ENCODE measurements at regions not wholly inside any gene's neighbourhood (a gene's known extent, or its start where the extent isn't known, plus 50 kb on each side); places are given as distances from the start of the nearest gene placed in this dataset.
A peak's percentile ranks its signal among the peaks of the same experiment; 100 is the strongest.

GRCh38 chr9:744046-744712 is 97.3 kb upstream of the DMRT1 start:
- no peak for TF ChIP-seq CTCF (IDR thresholded peaks at IDR 0.05)
- Histone ChIP-seq H3K27ac (peak overlapping the region; percentile 48 to 70), H3K4me3 (no peak overlapping the region)
- no peak for DNase-seq (ENCODE audit: low spot score)

- Histone ChIP-seq H3K27ac (peak overlapping the region; percentile 48 to 70), H3K4me3 (no peak overlapping the region)
- DNase-seq (ENCODE audit: low spot score), result no peak
These were observed 96.6 kb upstream of the DMRT1 start for GRCh38 chr9:744790-745484.

GRCh38 chr9:745761-746380 is 95.6 kb upstream of the DMRT1 start:
- DNase-seq (ENCODE audit: low spot score), result no peak
- Histone ChIP-seq H3K27ac (peak overlapping the region; percentile 54 to 70), H3K4me3 (no peak overlapping the region)
- no peak for TF ChIP-seq CTCF (IDR thresholded peaks at IDR 0.05)

More at GRCh38 chr9:744790-745484, 96.6 kb upstream of the DMRT1 start:
- TF ChIP-seq CTCF (IDR thresholded peaks at IDR 0.05), result no peak

GRCh38 chr9:746661-747434 is 94.6 kb upstream of the DMRT1 start:
- DNase-seq (ENCODE audit: low spot score), result no peak
- H3K4me3 ChIP-seq, result no peak overlapping the region
- TF ChIP-seq CTCF (IDR thresholded peaks at IDR 0.05), result no peak
- H3K27ac ChIP-seq, result peak overlapping the region in 1 of 2 donors; percentile 54

GRCh38 chr9:747567-747966 is 93.9 kb upstream of the DMRT1 start:
- no peak for DNase-seq (ENCODE audit: low spot score)
- no peak for TF ChIP-seq CTCF (IDR thresholded peaks at IDR 0.05)
- H3K27ac ChIP-seq, result peak overlapping the region in 1 of 2 donors; percentile 54
- no peak overlapping the region for H3K4me3 ChIP-seq

GRCh38 chr9:748861-749497 is 92.5 kb upstream of the DMRT1 start:
- no peak for TF ChIP-seq CTCF (IDR thresholded peaks at IDR 0.05)
- peak overlapping the region in 1 of 2 donors; percentile 36 for H3K27ac ChIP-seq
- no peak for DNase-seq (ENCODE audit: low spot score)
- H3K4me3 ChIP-seq, result no peak overlapping the region

Measured in coronary artery (tissue), 2 donors.